ENCODE measurements at regions not wholly inside any gene's neighbourhood (a gene's known extent, or its start where the extent isn't known, plus 50 kb on each side); places are given as distances from the start of the nearest gene placed in this dataset.

DNA sequence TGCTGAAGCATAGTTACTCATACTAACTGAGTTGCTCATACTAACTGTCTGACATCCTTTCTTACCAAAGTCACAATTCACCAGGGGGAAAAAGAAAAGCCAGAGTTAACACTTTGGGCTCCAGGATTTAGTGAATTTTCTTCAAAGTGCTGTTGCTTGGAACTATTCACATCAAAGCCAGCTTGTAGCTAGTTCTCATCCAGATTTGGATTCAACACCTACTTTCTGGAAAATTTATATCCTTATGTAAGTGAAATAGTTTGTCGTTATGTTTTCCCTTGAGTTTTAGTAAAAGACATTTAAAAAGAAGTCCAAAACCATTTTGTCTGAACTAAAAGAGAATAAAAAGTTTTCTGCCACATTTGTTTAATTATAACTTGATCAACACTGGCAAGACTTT is 264.6 kb downstream of the BRINP2 start:
- H3K4me3 ChIP-seq (ENCODE audit: low read depth, low read length), result no peak overlapping the region
- TF ChIP-seq, protein P1, sequence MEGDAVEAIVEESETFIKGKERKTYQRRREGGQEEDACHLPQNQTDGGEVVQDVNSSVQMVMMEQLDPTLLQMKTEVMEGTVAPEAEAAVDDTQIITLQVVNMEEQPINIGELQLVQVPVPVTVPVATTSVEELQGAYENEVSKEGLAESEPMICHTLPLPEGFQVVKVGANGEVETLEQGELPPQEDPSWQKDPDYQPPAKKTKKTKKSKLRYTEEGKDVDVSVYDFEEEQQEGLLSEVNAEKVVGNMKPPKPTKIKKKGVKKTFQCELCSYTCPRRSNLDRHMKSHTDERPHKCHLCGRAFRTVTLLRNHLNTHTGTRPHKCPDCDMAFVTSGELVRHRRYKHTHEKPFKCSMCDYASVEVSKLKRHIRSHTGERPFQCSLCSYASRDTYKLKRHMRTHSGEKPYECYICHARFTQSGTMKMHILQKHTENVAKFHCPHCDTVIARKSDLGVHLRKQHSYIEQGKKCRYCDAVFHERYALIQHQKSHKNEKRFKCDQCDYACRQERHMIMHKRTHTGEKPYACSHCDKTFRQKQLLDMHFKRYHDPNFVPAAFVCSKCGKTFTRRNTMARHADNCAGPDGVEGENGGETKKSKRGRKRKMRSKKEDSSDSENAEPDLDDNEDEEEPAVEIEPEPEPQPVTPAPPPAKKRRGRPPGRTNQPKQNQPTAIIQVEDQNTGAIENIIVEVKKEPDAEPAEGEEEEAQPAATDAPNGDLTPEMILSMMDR (IDR thresholded peaks at IDR 0.05; ENCODE audit: low read depth, low read length, missing control alignments), result no peak
- DNase-seq (ENCODE audit: low read depth), result no peak

DNA sequence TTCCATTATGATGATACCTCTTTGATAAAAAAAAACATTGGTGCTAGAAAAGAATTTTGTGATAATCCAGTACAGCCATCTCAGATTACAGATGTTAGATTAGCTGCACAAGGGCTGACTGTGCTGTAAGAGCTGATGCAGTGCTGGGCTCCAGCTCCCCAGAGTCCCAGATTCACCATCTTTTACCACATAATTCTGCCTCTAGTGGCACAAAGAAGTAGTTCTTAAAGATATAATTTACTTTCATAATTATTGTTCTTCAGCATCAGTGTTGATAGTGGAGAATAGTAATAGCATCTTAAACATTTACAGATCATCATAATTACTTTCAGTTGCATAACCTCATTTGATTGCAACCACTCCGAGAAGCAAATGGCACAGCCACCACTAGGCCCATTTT is 262.1 kb downstream of the BRINP2 start:
- DNase-seq (ENCODE audit: low read depth), result no peak
- H3K4me3 ChIP-seq (ENCODE audit: low read depth, low read length), result no peak overlapping the region
- TF ChIP-seq, protein P1 (IDR thresholded peaks at IDR 0.05; ENCODE audit: low read depth, low read length, missing control alignments), result peak; percentile 34

DNA sequence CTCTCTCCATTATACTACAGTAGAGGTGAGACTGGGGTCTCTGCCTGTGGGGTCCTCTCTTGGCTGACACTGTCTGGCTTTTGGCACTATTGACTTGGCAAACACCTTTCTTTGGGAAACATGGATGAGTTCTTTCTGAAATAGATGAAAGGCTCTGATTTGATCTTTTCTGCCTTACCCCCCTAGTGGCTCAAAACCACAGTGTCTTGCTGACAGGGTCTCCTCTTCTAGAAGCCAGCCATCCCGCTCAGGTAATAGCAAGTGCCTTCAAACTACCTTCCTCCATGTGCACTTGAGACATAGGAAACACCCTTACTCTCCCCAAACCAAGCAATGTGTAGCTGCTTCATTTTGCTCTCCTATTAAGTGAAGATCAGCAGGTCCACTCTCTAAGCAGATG is 260.4 kb downstream of the BRINP2 start:
- DNase-seq (ENCODE audit: low read depth), result no peak
- TF ChIP-seq, protein P1 (IDR thresholded peaks at IDR 0.05; ENCODE audit: low read depth, low read length, missing control alignments), result no peak
- no peak overlapping the region for H3K4me3 ChIP-seq (ENCODE audit: low read depth, low read length)

DNA sequence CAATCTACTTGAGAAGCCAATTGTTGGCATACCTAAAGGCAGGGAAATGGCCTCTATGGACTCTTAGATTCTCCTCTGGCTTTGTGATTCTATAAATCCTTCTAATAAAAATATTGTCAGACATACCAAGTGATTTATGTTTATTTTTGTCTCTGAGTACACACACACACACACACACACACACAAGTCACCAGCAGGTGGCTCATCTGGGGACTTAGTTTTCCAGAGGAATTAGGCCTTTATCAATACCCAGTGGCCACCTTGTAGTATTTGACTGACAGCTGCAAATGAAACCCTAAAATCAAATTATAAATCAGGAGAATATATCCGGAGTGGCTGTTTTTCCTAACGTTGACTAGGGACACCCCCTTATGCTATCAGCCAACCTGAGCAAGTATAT is 258.5 kb downstream of the BRINP2 start:
- no peak for DNase-seq (ENCODE audit: low read depth)
- no peak overlapping the region for H3K4me3 ChIP-seq (ENCODE audit: low read depth, low read length)
- TF ChIP-seq, protein P1 (IDR thresholded peaks at IDR 0.05; ENCODE audit: low read depth, low read length, missing control alignments), result no peak

DNA sequence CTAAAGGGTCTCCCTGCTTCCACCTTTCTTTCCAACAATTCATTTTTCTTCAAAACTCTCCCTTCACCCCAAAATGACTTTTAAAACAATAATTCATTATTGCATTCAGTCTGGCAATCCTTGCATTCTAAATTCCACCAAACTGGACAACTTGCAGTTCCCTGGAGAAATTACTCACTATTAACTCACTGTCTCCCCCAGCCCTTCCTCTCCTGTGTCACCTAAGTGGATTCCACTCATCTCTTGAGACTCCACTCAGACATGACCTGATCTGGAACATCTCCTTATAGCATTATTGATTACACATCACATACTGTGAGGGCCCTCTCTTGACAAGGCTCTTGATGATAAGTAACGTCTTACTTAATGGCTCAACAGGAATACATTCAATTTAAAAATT is 257.1 kb downstream of the BRINP2 start:
- no peak for DNase-seq (ENCODE audit: low read depth)
- no peak overlapping the region for H3K4me3 ChIP-seq (ENCODE audit: low read depth, low read length)
- TF ChIP-seq, protein P1 (IDR thresholded peaks at IDR 0.05; ENCODE audit: low read depth, low read length, missing control alignments), result no peak

DNA sequence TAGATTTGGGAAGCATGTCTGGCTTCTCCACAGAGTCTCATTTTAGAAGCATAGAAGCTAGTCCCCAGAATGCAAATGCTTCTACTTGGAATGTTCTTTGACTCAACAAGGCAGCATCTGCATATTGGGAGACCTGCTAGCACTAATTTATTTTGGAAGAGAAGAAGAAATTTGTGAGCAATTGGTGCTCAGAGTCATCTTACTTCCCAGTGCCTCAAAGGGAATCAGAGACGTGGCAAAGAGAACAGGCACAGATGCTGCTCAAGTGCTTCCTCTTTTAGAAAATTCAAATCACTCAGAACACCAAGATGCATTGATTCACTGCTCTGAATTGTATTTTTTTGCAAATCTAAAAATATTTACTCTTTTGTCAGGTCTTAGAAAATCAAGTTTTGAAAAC is 255.7 kb downstream of the BRINP2 start:
- H3K4me3 ChIP-seq (ENCODE audit: low read depth, low read length), result no peak overlapping the region
- TF ChIP-seq, protein P1 (IDR thresholded peaks at IDR 0.05; ENCODE audit: low read depth, low read length, missing control alignments), result no peak
- no peak for DNase-seq (ENCODE audit: low read depth)

DNA sequence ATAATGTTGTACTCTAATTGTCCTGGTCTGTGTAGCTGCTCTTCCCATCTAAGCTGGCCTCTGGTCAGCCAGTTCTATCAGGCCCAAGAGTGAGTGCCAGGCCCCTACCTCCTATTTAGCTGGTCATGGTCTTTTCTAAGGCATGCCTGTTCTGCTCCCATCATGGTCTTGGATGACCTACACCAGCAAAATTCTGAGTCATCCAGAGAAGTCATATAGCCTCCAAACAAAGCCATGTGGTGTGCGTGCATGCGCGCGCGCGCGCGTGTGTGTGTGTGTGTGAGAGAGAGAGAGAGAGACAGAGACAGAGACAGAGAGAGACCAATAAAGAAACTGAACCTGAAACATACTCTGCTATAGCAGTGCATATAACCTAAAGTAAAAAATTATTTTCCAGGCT is 254.4 kb downstream of the BRINP2 start:
- TF ChIP-seq, protein P1 (IDR thresholded peaks at IDR 0.05; ENCODE audit: low read depth, low read length, missing control alignments), result no peak
- DNase-seq (ENCODE audit: low read depth), result no peak
- H3K4me3 ChIP-seq (ENCODE audit: low read depth, low read length), result no peak overlapping the region
